Ishikawa (cell line): ENCODE measurements at regions not wholly inside any gene's neighbourhood (a gene's known extent, or its start where the extent isn't known, plus 50 kb on each side); places are given as distances from the start of the nearest gene placed in this dataset.

ENCODE experiments used
- CEBPB ChIP-seq: IDR thresholded peaks from 2 replicates; pipeline ENCODE4 v1.6.1; 2012
- EP300 ChIP-seq: IDR thresholded peaks from 2 replicates; pipeline ENCODE4 v1.6.1; 2012; ENCODE audit warnings: borderline replicate concordance
- MAX ChIP-seq: IDR thresholded peaks from 2 replicates; pipeline ENCODE4 v1.6.1; 2012
- TAF1 ChIP-seq: IDR thresholded peaks from 2 replicates; pipeline ENCODE4 v1.6.1; 2012; ENCODE audit warnings: low read depth, mild to moderate bottlenecking
- TCF12 ChIP-seq: IDR thresholded peaks from 2 replicates; pipeline ENCODE4 v1.6.1; 2012; ENCODE audit warnings: low read depth
- TEAD4 ChIP-seq: IDR thresholded peaks from 2 replicates; pipeline ENCODE4 v1.6.1; 2012

GRCh38 chr4:12324965-12325364, 896.3 kb upstream of the HS3ST1 start:
- TF ChIP-seq TAF1 (no peak), EP300 (no peak), MAX (no peak), TEAD4 (no peak), TCF12 (no peak), CEBPB (no peak)
